NCI-H2081 treated with DMSO at 0.1 percent for 48 hours (cell line): ENCODE measurements at regions not wholly inside any gene's neighbourhood (a gene's known extent, or its start where the extent isn't known, plus 50 kb on each side); places are given as distances from the start of the nearest gene placed in this dataset.
"Not testable (repeated sequence)": the region's sequence is repeated elsewhere in the genome, so short reads cannot be mapped to it uniquely, and the experiment has no call there.

Experiments
- DNase-seq: peaks from one replicate; lab custom pipeline; 2025; lab: John Stamatoyannopoulos, UW

DNA sequence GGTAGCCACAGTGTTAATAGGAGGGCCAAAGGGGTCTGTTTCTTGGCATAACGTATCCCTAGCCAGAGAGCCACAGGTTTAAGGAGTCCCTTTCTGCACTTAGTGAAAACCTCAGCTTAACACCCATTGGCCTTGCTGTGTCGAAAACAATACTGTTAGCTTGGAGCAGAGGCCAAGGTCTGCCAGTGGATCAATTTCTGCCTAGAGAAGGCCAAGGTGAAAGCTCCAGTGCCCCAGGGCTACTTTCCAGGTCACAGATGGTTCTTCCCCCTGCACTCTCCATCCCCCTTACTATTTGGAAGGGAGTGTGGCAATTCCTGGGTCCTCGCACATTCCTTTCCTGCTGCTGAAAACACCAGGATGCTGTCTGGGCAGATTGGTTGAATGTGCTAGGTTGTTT, 74.8 kb upstream of the TNP1 start:
- no peak for DNase-seq

DNA sequence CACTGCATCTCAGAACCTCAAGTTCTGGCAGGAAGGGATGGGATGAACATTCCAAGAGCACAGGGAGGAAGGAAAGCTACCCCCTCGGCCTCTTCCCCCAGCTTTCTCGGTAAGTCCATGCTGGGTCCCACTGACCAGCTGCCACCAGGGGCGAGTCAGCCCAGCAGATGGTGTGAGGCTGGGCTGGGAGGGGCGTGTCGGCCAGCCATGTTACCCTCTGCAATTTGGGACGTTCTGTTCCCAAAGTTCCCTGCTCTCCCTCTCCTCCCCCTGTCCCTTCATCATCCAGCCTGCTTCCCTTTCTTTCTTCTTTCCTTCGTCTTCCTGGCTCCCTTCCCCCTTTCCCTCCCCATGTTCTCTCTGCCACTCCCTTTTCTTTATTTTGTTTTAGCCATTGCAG, 74.3 kb upstream of the TNP1 start:
- no peak for DNase-seq

DNA sequence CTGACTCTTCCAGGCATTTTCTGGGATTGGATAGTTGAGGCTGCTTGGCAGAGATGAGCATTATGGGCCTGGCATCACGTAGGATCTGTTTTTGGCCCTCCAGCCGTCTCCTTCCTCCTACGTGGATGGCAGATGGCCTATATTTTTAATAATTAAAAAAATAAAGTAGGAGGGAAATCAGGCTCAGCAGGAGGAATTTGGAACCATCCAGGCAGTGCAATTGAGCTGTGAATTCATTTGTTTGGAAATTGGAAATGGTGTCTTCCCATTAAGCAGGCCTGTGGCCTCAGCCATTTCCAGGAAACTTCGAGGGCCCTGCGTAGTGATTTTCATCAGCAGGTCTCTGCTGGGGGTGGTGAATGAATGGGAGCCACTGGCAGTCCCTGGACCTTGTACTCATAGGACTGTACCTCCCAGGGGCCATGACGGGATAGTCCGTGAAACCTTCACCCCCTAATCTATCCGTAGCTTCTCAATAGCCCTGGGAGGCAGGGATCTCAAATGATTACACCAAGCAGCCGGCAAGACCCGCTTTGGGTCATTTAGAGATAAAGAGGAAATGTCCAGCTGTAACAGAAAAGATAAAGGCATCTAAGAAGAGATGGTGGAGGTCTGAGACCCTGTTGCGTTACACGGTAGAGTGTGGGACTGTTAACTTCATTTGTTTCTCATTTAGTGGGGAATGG, 73.1 kb upstream of the TNP1 start:
- DNase-seq = no peak

GRCh38 chr2:216932113-216932862, 72.4 kb upstream of the TNP1 start:
- DNase-seq = no peak

DNA sequence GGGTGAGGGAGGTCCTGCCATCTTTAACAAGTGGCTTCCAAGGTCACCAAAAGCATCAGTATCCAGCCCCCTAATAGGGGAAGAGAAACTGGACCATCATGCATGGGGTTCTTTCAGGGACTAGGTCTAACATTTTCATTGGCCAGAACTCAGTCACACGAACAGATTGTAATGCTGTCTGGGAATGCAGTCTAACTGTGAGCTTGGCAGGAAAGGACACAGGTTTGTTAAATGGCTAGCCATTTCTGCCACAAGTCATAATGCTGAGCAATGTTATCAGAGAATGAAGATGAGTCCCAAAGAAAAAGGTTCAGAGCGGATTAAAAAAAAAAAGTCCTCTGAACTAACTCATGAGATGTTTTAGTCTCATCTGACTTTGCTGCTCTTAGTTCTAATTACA, 70.9 kb upstream of the TNP1 start:
- DNase-seq = no peak

GRCh38 chr2:216929338-216929737, 69.5 kb upstream of the TNP1 start:
- DNase-seq = not testable (repeated sequence)

- no peak for DNase-seq
Observed at GRCh38 chr2:216927163-216927562, 67.3 kb upstream of the TNP1 start.

DNA sequence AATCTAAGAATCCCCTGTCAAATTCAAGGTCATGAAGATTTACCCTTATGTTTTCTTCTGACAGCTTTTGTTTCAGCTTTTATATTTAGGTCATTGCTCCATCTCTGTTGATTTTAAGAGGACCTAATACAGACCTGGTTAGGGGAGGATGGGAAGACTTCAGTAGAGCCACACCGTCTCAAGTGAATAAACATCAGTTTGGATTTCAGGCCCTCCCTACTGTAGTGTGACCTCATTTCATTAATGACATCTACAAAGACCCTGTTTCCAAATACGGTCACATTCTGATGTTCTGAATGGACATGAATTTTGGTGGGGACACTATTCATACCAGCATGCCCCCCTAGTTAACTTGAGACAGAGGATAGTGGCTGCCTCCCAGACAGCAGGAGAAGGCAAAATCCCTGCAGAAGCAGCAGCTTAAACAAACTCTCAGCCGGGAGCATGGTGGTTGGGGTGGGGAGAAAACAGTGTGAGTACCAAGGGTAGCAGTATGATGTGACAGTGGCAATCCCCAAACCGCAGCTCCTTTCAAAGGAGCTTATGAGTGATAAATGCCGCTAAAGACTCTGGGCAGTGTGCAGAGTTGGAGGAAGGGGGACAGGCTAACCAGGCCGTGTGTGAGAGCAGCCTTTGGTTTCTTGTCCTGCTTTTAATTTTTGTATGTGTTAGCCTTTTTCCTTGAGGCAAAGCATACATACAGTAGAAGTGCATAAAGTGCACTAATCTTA, 65.9 kb upstream of the TNP1 start:
- no peak for DNase-seq

GRCh38 chr2:216925006-216925405, 65.1 kb upstream of the TNP1 start:
- no peak for DNase-seq

DNA sequence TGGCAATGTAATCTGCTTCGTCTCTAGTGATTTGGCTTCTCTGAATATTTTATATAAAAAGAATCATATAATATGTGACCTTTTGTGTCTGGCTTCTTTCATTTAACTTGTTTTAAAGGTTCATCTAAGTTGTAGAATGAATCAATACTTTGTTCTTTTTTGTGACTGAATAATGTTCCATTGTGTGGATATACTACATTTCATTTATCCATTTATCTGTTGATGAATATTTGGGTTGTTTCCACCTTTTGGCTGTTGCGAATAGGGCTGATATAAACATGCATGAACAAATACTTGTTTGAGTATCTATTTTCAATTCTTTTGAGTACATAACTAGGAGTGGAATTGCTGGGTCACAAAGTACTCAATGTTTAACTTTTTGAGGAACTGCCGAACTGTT, 63.8 kb upstream of the TNP1 start:
- DNase-seq = no peak

DNA sequence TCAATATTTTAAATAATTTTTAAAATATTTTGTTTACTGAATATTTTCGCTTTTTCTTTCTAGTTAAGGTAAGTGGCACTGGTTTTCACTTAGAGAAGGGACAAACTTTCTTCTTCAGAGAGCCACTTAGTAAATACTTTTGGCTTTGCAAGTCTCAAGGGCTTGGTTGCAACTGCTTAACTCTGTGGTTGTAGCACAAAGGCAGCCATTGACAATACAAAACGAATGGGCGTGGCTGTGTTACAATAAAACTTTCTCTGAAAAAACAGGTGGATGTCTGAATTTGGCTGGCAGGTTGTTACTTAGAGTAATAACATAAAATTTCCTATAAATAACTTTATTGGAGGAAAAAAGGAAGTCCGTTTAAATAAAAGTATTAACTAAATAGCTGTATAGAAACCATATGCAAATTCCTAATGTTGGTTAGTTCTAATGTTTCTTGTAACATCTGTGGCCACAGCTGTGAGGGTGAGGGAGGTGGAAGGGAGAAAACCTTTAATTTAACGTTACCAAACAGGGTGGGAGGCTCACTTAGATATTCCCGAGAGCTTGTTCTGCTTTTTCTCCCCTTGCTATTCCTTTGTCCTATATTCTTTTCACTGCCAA, 62.4 kb upstream of the TNP1 start:
- DNase-seq = no peak

GRCh38 chr2:216920937-216921456, 61.1 kb upstream of the TNP1 start:
- no peak for DNase-seq

GRCh38 chr2:216920143-216920876, 60.4 kb upstream of the TNP1 start:
- no peak for DNase-seq

DNA sequence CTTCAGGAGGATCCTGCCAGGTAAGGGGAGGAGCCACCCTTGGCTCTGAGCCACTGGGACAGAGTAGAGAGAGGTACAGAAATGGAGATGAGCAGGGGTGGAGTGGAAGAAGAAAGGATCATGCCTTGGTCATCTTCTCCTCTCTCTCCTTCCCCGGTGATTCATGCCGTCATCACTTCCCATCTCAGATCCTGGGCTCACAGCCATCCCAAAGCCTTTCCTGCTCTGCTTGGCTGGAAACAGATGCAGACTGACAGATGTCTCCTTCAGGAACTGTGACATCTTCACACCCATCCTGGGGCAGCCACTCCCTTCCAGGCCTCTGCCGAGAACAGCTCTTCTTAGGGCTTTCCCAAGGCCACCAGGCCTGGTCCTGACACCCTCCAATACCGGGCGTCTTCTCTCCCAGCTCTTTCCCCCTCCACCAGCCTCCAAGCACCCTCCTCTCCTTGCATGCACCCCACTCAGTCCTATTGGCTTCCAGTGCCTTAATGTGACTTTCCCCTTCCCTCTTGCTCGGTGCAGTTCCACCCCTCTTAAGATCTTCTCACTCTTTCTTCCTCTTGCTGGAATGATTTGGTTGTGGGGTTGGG, 58.3 kb upstream of the TNP1 start:
- DNase-seq = no peak

DNA sequence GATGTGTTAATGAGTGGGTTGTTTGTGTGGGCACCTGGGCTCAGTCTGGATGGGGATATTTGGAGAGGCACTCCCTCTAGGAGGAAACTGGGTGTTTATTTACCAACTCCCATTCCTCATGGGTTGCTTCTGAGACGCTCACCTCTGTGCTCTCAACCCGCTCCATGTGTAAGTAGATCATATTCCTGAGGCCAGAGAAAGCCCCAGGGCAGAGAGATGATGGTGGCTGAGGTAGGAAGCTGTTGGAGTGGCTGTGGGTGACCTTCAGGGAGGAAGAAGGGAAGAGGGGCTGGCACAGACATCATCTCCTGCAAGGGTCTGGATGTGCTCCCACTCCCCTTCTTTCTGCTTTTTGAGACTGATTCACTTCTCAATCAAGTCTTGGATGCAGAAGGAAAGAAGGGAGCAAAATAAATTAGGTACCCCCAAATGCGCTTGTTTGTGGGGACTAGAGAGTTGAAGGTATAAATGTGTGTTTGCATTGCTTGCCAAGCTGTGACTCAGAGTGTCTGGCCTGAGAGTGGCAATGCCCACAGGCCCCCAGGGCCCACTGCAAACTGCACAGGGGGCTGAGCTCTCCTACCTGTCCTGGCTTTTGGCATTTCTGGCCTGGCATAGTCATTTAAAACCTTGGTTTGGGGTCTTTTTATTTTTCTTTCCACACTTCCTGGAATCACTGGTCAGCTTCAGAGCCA, 57.2 kb upstream of the TNP1 start:
- DNase-seq = no peak

DNA sequence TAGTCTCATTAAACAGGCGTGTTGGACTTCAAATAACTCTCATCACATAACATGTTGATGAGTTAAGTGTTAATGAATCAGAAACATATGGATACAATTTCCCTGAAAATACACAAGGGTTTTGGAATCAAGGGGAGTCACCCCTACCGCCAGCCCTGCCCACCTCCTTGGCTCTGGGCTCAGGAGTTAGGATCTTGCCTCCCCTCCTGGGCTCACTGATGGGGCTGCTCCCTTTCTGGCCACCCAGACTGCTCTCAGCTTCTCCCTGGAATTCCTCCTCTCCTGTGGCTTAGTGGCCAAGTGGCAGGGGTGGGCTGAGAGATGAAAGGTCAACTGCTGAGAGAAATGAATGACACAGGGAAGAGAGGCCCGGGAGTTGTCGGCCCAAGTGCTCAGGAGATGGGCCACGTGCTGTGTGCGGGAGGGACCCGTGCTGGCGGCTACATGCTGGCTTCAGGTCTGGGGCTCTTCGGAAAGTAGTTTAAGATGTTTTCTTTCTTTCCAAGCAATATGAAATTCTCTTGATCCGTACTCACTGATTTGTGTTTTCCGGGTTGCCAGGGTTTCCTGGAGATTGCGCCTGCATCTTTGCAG, 55.8 kb upstream of the TNP1 start:
- no peak for DNase-seq

DNA sequence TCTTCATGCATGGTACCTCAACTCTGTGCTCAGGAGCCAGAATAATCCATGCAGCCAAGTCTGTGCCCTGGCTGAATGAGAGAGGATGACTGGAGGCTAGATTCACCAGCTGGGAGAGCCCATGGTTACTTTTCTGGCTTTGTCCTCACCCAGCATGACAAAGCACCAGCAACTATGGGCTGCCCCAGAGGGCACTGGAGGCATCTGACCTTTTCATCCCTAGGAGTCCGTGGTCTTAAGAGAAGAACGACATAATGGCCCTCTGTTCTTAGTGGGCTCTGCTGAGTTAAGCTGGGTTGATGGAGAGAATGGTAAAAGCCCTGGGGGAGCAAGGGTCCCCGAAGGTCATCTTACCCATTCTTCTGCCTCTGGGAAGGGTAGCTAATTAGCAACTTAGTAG, 54.6 kb upstream of the TNP1 start:
- DNase-seq = no peak

DNA sequence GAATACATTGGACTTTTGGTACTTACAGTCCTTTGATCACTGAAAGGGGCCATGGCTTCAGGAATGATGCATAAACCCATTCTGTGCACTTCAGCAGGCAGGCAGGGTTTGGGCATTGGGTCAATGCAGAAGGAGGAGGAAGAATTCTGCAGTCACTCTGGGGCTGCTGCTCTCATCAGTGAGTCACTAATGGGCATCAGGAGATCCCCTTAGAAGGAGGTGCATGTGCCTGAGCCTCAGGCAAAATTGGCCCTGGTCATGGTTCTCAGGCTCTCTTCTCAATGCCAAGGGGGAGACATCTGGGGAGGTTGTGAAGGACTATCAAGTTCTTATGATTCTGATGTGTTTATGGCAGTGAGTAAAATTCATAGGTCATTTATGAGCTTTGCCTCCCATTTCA, 52.0 kb upstream of the TNP1 start:
- no peak for DNase-seq

GRCh38 chr2:216911008-216911407, 51.1 kb upstream of the TNP1 start:
- DNase-seq = no peak

- DNase-seq = no peak
Observed at GRCh38 chr2:216909541-216910210, 49.8 kb upstream of the TNP1 start.
